Astrocyte (in vitro differentiated cells and primary cell): ENCODE measurements at regions not wholly inside any gene's neighbourhood (a gene's known extent, or its start where the extent isn't known, plus 50 kb on each side); places are given as distances from the start of the nearest gene placed in this dataset.
"Not testable (repeated sequence)": the region's sequence is repeated elsewhere in the genome, so short reads cannot be mapped to it uniquely, and the experiment has no call there.

Experiments
- DNase-seq: peaks from one replicate; pipeline ENCODE4 v3.0.0-alpha.2; 2010; ENCODE audit warnings: low read depth
- FAIRE-seq: peaks from 2 replicates; lab custom pipeline; 2011; peaks lifted over from hg19 to GRCh38; lab: Jason Lieb, UNC
- H2AFZ ChIP-seq: 2 replicates; pipeline ENCODE4 v1.6.0; 2012; ENCODE audit warnings: low read depth, low read length, inconsistent platforms
- H3K27ac ChIP-seq: 2 replicates; pipeline ENCODE4 v1.5.1; 2011; ENCODE audit warnings: low read depth, low read length, inconsistent platforms
- H3K27me3 ChIP-seq: 2 replicates; pipeline ENCODE4 v1.6.0; 2011; ENCODE audit warnings: low read length, inconsistent platforms; ENCODE audit not compliant: insufficient read depth
- H3K36me3 ChIP-seq: 2 replicates; pipeline ENCODE4 v1.5.1; 2011; ENCODE audit warnings: low read length, inconsistent platforms; ENCODE audit not compliant: insufficient read depth
- H3K4me1 ChIP-seq: 2 replicates; pipeline ENCODE4 v1.5.1; 2011; ENCODE audit warnings: low read length, inconsistent platforms; ENCODE audit not compliant: insufficient read depth
- H3K4me2 ChIP-seq: 2 replicates; pipeline ENCODE4 v1.6.0; 2012; ENCODE audit warnings: low read length, inconsistent platforms
- H3K4me3 ChIP-seq: 2 replicates; pipeline ENCODE4 v1.5.1; 2011; ENCODE audit warnings: low read depth, mild to moderate bottlenecking, low read length, inconsistent platforms; ENCODE audit not compliant: insufficient read depth
- H3K79me2 ChIP-seq: 2 replicates; pipeline ENCODE4 v1.6.0; 2012; ENCODE audit warnings: mild to moderate bottlenecking, low read length, inconsistent platforms; ENCODE audit not compliant: insufficient read depth
- H3K9ac ChIP-seq: 2 replicates; pipeline ENCODE4 v1.6.0; 2012; ENCODE audit warnings: mild to moderate bottlenecking, low read length, inconsistent platforms
- H3K9me3 ChIP-seq: 2 replicates; pipeline ENCODE4 v1.5.1; 2012; ENCODE audit warnings: low read depth, mild to moderate bottlenecking, low read length, inconsistent platforms; ENCODE audit not compliant: insufficient read depth
- H4K20me1 ChIP-seq: 2 replicates; pipeline ENCODE4 v1.6.0; 2012; ENCODE audit warnings: low read length, inconsistent platforms; ENCODE audit not compliant: insufficient read depth
- H3K27ac Mint-ChIP-seq: one replicate; pipeline ENCODE4 v1.8.0; 2021; ENCODE audit warnings: mild to moderate bottlenecking, mixed read lengths; ENCODE audit not compliant: unreplicated experiment
- H3K27me3 Mint-ChIP-seq: one replicate; pipeline ENCODE4 v1.8.0; 2021; ENCODE audit warnings: low read depth, mixed read lengths; ENCODE audit not compliant: unreplicated experiment
- H3K36me3 Mint-ChIP-seq: one replicate; pipeline ENCODE4 v1.8.0; 2021; ENCODE audit warnings: low read depth, mixed read lengths; ENCODE audit not compliant: unreplicated experiment
- H3K4me1 Mint-ChIP-seq: one replicate; pipeline ENCODE4 v1.8.0; 2021; ENCODE audit warnings: low read depth, mixed read lengths; ENCODE audit not compliant: unreplicated experiment
- H3K4me3 Mint-ChIP-seq: one replicate; pipeline ENCODE4 v1.8.0; 2021; ENCODE audit warnings: mild to moderate bottlenecking, moderate library complexity, mixed read lengths; ENCODE audit not compliant: unreplicated experiment
- H3K9me3 Mint-ChIP-seq: one replicate; pipeline ENCODE4 v1.8.0; 2021; ENCODE audit warnings: mild to moderate bottlenecking, mixed read lengths; ENCODE audit not compliant: unreplicated experiment
- CTCF ChIP-seq: IDR thresholded peaks from 2 replicates; pipeline ENCODE4 v1.5.1; 2011; ENCODE audit warnings: low read depth, mild to moderate bottlenecking, inconsistent platforms, low read length, moderate library complexity; ENCODE audit not compliant: insufficient read depth
- EZH2 ChIP-seq: IDR thresholded peaks from 2 replicates; pipeline ENCODE4 v1.6.1; 2012; ENCODE audit warnings: mild to moderate bottlenecking, low read length, inconsistent platforms; ENCODE audit not compliant: insufficient read depth

- Mint-ChIP-seq H3K27ac (no peak overlapping the region), H3K36me3 (no peaks in the 10 kb centered on the region), H3K9me3 (no peaks in the 10 kb centered on the region), H3K4me3 (no peak overlapping the region), H3K27me3 (no peaks in the 10 kb centered on the region), H3K4me1 (no peaks in the 10 kb centered on the region)
- no peaks in the 10 kb centered on the region for H3K79me2 ChIP-seq
- DNase-seq (no peak), FAIRE-seq (no peak)
- H3K4me3 ChIP-seq = no peak overlapping the region
- no peaks in the 10 kb centered on the region for H3K27me3 ChIP-seq
- no peak overlapping the region for H3K27ac ChIP-seq
- H3K4me1 ChIP-seq = no peaks in the 10 kb centered on the region
- no peaks in the 10 kb centered on the region for H3K36me3 ChIP-seq
- no peak overlapping the region for H3K4me2 ChIP-seq
- no peak overlapping the region for H2AFZ ChIP-seq
- TF ChIP-seq CTCF (no peak), EZH2 (no peak)
- H3K9me3 ChIP-seq = no peaks in the 10 kb centered on the region
- no peak overlapping the region for H3K9ac ChIP-seq
- no peaks in the 10 kb centered on the region for H4K20me1 ChIP-seq
Observed at GRCh38 chr2:22078701-22079100, 954.9 kb downstream of the TDRD15 start.

DNA sequence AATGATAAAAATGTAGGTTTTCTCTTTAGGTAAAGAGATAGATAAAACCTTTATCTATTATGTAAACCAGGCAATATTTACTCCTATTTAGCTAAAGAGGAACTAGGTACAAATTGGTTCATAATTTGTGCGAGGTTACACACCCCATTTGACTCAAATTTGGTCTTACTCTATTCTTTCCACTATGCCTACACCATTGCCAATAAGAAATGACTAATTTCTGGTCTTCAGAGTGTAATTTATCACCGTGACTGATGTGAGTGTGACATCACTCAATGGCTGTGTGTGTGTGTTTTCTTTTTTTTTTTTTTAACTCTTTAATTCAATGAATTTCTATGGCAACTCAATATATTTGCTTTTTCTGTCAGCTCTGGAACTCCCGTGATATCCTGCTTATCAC is 955.8 kb downstream of the TDRD15 start:
- no peak overlapping the region for H3K9ac ChIP-seq
- H3K4me3 Mint-ChIP-seq = no peak overlapping the region
- no peaks in the 10 kb centered on the region for H3K4me1 ChIP-seq
- no peaks in the 10 kb centered on the region for H4K20me1 ChIP-seq
- H3K27me3 ChIP-seq = no peaks in the 10 kb centered on the region
- no peaks in the 10 kb centered on the region for H3K79me2 ChIP-seq
- no peaks in the 10 kb centered on the region for H3K36me3 ChIP-seq
- H3K9me3 ChIP-seq = no peaks in the 10 kb centered on the region
- FAIRE-seq = no peak
- no peak overlapping the region for H3K27ac ChIP-seq
- TF ChIP-seq EZH2 (no peak), CTCF (no peak)
- H3K4me1 Mint-ChIP-seq = no peaks in the 10 kb centered on the region
- no peak for DNase-seq
- H3K9me3 Mint-ChIP-seq = no peaks in the 10 kb centered on the region
- no peak overlapping the region for H3K4me2 ChIP-seq
- no peaks in the 10 kb centered on the region for H3K27me3 Mint-ChIP-seq
- H3K4me3 ChIP-seq = no peak overlapping the region
- no peak overlapping the region for H2AFZ ChIP-seq
- H3K27ac Mint-ChIP-seq = no peak overlapping the region
- H3K36me3 Mint-ChIP-seq = no peaks in the 10 kb centered on the region

DNA sequence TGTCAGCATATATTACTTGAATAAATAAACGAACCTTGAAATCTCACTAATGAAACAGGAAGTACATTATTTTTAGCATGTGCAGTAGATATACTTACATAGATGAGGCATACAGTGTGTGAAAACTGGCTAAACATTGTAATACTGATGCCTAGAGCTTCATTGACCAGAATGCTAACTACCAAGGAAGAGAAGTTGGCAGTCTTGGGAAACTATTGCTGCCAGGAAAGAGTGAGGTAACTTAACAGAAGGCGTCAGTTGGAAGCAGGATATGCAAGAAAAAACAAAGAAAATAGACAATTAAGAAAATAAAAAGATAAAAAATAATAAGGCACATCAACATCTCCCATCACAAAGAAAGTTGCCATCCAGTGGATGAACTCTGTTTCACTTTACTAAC is 963.0 kb downstream of the TDRD15 start:
- Mint-ChIP-seq H3K4me1 (no peaks in the 10 kb centered on the region), H3K27me3 (no peaks in the 10 kb centered on the region), H3K9me3 (no peaks in the 10 kb centered on the region), H3K27ac (no peak overlapping the region), H3K36me3 (no peaks in the 10 kb centered on the region), H3K4me3 (no peak overlapping the region)
- TF ChIP-seq CTCF (no peak), EZH2 (no peak)
- Histone ChIP-seq H4K20me1 (no peaks in the 10 kb centered on the region), H3K4me2 (no peak overlapping the region), H3K36me3 (no peaks in the 10 kb centered on the region), H3K27ac (no peak overlapping the region), H3K4me3 (no peak overlapping the region), H2AFZ (no peak overlapping the region), H3K79me2 (no peaks in the 10 kb centered on the region), H3K27me3 (no peaks in the 10 kb centered on the region), H3K9me3 (no peaks in the 10 kb centered on the region), H3K9ac (no peak overlapping the region), H3K4me1 (no peaks in the 10 kb centered on the region)
- FAIRE-seq (no peak), DNase-seq (no peak)

GRCh38 chr2:22103617-22104016 is 979.8 kb downstream of the TDRD15 start:
- not testable (repeated sequence) for H3K4me1 Mint-ChIP-seq, H2AFZ ChIP-seq, FAIRE-seq, H3K4me3 Mint-ChIP-seq, H3K9ac ChIP-seq, DNase-seq, H3K27me3 Mint-ChIP-seq, H3K27ac ChIP-seq, H3K4me2 ChIP-seq, H3K27me3 ChIP-seq, H3K9me3 ChIP-seq, H3K4me1 ChIP-seq, H3K27ac Mint-ChIP-seq, H3K4me3 ChIP-seq, H3K36me3 Mint-ChIP-seq, H3K36me3 ChIP-seq, H4K20me1 ChIP-seq, H3K9me3 Mint-ChIP-seq, H3K79me2 ChIP-seq
